Panc1 (cell line): ENCODE measurements at regions not wholly inside any gene's neighbourhood (a gene's known extent, or its start where the extent isn't known, plus 50 kb on each side); places are given as distances from the start of the nearest gene placed in this dataset.

Experiments
- POLR2AphosphoS5 ChIP-seq: IDR thresholded peaks from 2 replicates; pipeline ENCODE4 v1.6.1; 2012; ENCODE audit warnings: mild to moderate bottlenecking, low read depth, low read length, moderate library complexity
- REST ChIP-seq, 2 experiments: IDR thresholded peaks; 2 replicates each; pipeline ENCODE4 v1.6.1; 2011 to 2012; ENCODE audit warnings: low read depth in 2 of 2, control low read depth in 1 of 2, low read length in 1 of 2, mild to moderate bottlenecking in 1 of 2, moderate library complexity in 1 of 2; ENCODE audit not compliant: insufficient read depth in 1 of 2
- SIN3A ChIP-seq: IDR thresholded peaks from 2 replicates; pipeline ENCODE4 v1.6.1; 2012; ENCODE audit warnings: low read depth, mild to moderate bottlenecking, low read length, moderate library complexity, borderline replicate concordance; ENCODE audit not compliant: insufficient read depth
- TCF7L2 ChIP-seq: IDR thresholded peaks from 2 replicates; pipeline ENCODE4 v1.6.1; 2011; ENCODE audit warnings: mild to moderate bottlenecking, low read depth, low read length, inconsistent platforms
- TF ChIP-seq, protein P1 (sequence below): fragments of 450-650 bp; IDR thresholded peaks from 2 replicates; pipeline ENCODE4 v1.5.1; 2017; ENCODE audit warnings: mild to moderate bottlenecking

DNA sequence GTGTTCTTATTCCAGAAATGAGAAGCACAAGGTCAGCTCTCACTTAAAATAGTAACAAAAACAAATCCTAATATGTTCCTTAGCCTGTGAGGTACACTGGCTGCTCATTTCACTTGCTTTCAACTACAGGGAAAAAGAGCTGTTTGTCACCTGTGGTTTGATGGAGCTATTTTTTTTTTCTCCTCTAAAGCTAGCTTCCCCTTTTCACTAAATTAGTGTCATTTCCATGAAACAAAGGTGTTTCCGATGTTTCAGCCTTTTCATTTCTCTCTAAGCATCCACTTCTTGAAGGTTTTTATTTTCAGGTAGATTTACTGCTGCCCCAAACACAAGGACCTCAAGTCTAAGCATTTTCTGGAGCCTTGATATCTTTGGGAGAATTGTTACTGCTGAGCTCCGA lies 148.6 kb downstream of the RBMX2 start:
- TF ChIP-seq SIN3A (no peak), REST (IDR thresholded peaks at IDR 0.05; ENCODE audit: insufficient read depth in 1 of 2, low read depth in 2 of 2, low read length in 1 of 2) (no peak), POLR2AphosphoS5 (no peak), TCF7L2 (no peak)
- TF ChIP-seq, protein P1, sequence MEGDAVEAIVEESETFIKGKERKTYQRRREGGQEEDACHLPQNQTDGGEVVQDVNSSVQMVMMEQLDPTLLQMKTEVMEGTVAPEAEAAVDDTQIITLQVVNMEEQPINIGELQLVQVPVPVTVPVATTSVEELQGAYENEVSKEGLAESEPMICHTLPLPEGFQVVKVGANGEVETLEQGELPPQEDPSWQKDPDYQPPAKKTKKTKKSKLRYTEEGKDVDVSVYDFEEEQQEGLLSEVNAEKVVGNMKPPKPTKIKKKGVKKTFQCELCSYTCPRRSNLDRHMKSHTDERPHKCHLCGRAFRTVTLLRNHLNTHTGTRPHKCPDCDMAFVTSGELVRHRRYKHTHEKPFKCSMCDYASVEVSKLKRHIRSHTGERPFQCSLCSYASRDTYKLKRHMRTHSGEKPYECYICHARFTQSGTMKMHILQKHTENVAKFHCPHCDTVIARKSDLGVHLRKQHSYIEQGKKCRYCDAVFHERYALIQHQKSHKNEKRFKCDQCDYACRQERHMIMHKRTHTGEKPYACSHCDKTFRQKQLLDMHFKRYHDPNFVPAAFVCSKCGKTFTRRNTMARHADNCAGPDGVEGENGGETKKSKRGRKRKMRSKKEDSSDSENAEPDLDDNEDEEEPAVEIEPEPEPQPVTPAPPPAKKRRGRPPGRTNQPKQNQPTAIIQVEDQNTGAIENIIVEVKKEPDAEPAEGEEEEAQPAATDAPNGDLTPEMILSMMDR, result no peak
